GM12878 (cell line): ENCODE measurements at regions not wholly inside any gene's neighbourhood (a gene's known extent, or its start where the extent isn't known, plus 50 kb on each side); places are given as distances from the start of the nearest gene placed in this dataset.

ENCODE experiments used
- ATAC-seq: fragments of 200-7000 bp; cut with Tn5 transposase; 3 replicates; pipeline ENCODE4 v1.9.1; 2020; ENCODE audit warnings: mild to moderate bottlenecking, moderate library complexity
- BruUV-seq: library from RNA; stranded (reverse); fragments of 400-500 nt; replicated peaks from 2 replicates; lab custom pipeline; 2021; lab: Mats Ljungman, UMichigan
- CTCF ChIA-PET: fragments of 300-600 bp; sonication (Branson Sonifier 250); formaldehyde crosslinking; extraction: SDS; loops from one replicate; lab custom pipeline; 2021; ENCODE audit warnings: inconsistent platforms; lab: Yijun Ruan, JAX
- POLR2A ChIA-PET: fragments of 350-600 bp; formaldehyde crosslinking; extraction: SDS; loops from one replicate; lab custom pipeline; 2021; ENCODE audit warnings: inconsistent platforms; lab: Charles Lee
- RAD21 ChIA-PET: fragments of 300-600 bp; sonication (Branson Sonifier 250); formaldehyde crosslinking; loops from one replicate; lab custom pipeline; 2023; ENCODE audit warnings: antibody characterized with exemption; ENCODE audit not compliant: unreplicated experiment; lab: Charles Lee
- SMC1A ChIA-PET: fragments of 300-600 bp; sonication (Branson Sonifier 250); formaldehyde crosslinking; loops from one replicate; lab custom pipeline; 2023; ENCODE audit not compliant: unreplicated experiment, uncharacterized antibody; lab: Charles Lee
- DNase-seq: peaks from one replicate; pipeline ENCODE4 v3.0.0-alpha.2; 2011; ENCODE audit warnings: low read depth, low spot score
- FAIRE-seq: peaks from 3 replicates; lab custom pipeline; 2011; peaks lifted over from hg19 to GRCh38; lab: Jason Lieb, UNC
- H2AFZ ChIP-seq: 2 replicates; pipeline ENCODE4 v1.6.0; 2011; ENCODE audit warnings: low read depth, low read length, control low read depth; ENCODE audit not compliant: control insufficient read depth
- H3K27ac ChIP-seq: 2 replicates; pipeline ENCODE4 v1.5.1; 2011; ENCODE audit warnings: control low read depth; ENCODE audit not compliant: control insufficient read depth, insufficient read depth
- H3K27me3 ChIP-seq, 2 experiments: replicated peaks in 1 of 2; 2 replicates each; pipeline versions ENCODE4 v1.6.0 to v1.6.1; 2011; ENCODE audit warnings: low read length in 1 of 2; ENCODE audit not compliant: control insufficient read depth in 2 of 2, insufficient read depth in 2 of 2
- H3K36me3 ChIP-seq, 2 experiments: 2 replicates each; pipeline ENCODE4 v1.5.1; 2011; ENCODE audit warnings: low read length in 1 of 2; ENCODE audit not compliant: control insufficient read depth in 2 of 2, insufficient read depth in 2 of 2
- H3K4me1 ChIP-seq: 2 replicates; pipeline ENCODE4 v1.6.1; 2011; ENCODE audit warnings: mild to moderate bottlenecking, low read length, moderate library complexity, mixed read lengths; ENCODE audit not compliant: control insufficient read depth, insufficient read depth
- H3K4me2 ChIP-seq: 2 replicates; pipeline ENCODE4 v1.6.0; 2011; ENCODE audit warnings: control low read depth; ENCODE audit not compliant: control insufficient read depth, insufficient read depth
- H3K4me3 ChIP-seq: fragments of 200-600 bp; sonication (generic); 2 replicates; pipeline ENCODE4 v1.5.1; 2016
- H3K79me2 ChIP-seq: 2 replicates; pipeline ENCODE4 v1.6.0; 2011; ENCODE audit warnings: low read length; ENCODE audit not compliant: control insufficient read depth, insufficient read depth
- H3K9ac ChIP-seq: 2 replicates; pipeline ENCODE4 v1.8.0; 2011; ENCODE audit warnings: low read length, control low read depth, mixed read lengths; ENCODE audit not compliant: control insufficient read depth, insufficient read depth
- H3K9me3 ChIP-seq: replicated peaks from 3 replicates; pipeline ENCODE4 v1.5.1; 2011; ENCODE audit warnings: mild to moderate bottlenecking, low read length; ENCODE audit not compliant: control insufficient read depth, insufficient read depth
- H4K20me1 ChIP-seq: 2 replicates; pipeline ENCODE4 v1.6.0; 2011; ENCODE audit not compliant: control insufficient read depth, insufficient read depth
- ATF3 ChIP-seq: IDR thresholded peaks from 2 replicates; pipeline ENCODE4 v1.6.1; 2011; ENCODE audit warnings: low read depth, mild to moderate bottlenecking, low read length, moderate library complexity, borderline replicate concordance; ENCODE audit errors: extremely low read depth
- CBX3 ChIP-seq: fragments of 200-600 bp; sonication (generic); IDR thresholded peaks from 2 replicates; pipeline ENCODE4 v1.6.1; 2016; ENCODE audit warnings: low read depth, borderline replicate concordance
- SIN3A ChIP-seq: IDR thresholded peaks from 2 replicates; pipeline ENCODE4 v1.6.1; 2012; ENCODE audit warnings: low read depth, low read length, improper control_type of control experiment
- TCF3 ChIP-seq: IDR thresholded peaks from 2 replicates; pipeline ENCODE4 v1.6.1; 2012; ENCODE audit warnings: low read depth, mild to moderate bottlenecking, low read length, borderline replicate concordance; ENCODE audit not compliant: insufficient read depth
- WGBS: methylation state at CpG from one replicate; pipeline ENCODE4 v1.1.6; 2016; ENCODE audit warnings: low lambda C conversion rate; ENCODE audit not compliant: insufficient replicate concordance, insufficient coverage; ENCODE audit errors: missing lambda C conversion rate; 5-methylcytosine and 5-hydroxymethylcytosine counted together
- in situ Hi-C: fragments of 300-500 bp; cut with MboI; formaldehyde crosslinking; loops from 9 replicates; pipeline ENCODE4 v1.14.3; 2018; ENCODE audit warnings: mixed read lengths
- intact Hi-C: fragments of 100-400 bp; cut with micrococcal nuclease; formaldehyde crosslinking; loops from one replicate; pipeline ENCODE4 v1.14.2; 2022; ENCODE audit not compliant: unreplicated experiment

- no peak for TF ChIP-seq SIN3A
- TF ChIP-seq TCF3 = no peak
- CTCF ChIA-PET = interaction anchor here (0.7 kb wide), 1 partner anchor 137 kb away, joined by 3 read pairs; no protein-coding TSS in a partner anchor
- no TSS peak for BruUV-seq
- Histone ChIP-seq H3K9me3 (no peaks in the 10 kb centered on the region), H3K79me2 (no peaks in the 10 kb centered on the region), H3K4me1 (no peaks in the 10 kb centered on the region), H3K27ac (no peak overlapping the region), H3K4me3 (no peak overlapping the region), H3K9ac (no peak overlapping the region), H4K20me1 (no peaks in the 10 kb centered on the region), H2AFZ (no peak overlapping the region), H3K27me3 (peaks cover 2% of the 10 kb centered on the region in 2 experiments; a peak in 1 of 4 replicates), H3K4me2 (no peak overlapping the region), H3K36me3 (no peaks in the 10 kb centered on the region)
- SMC1A ChIA-PET = interaction anchor here (0.8 to 1.2 kb wide), 2 partner anchors 10 to 35 kb away, joined by 3 to 4 read pairs; no protein-coding TSS in a partner anchor
- intact Hi-C loops = no loop called here
- 10% methylated on average over 3 of the region's 3 CpGs for WGBS
- no peak for FAIRE-seq
- RAD21 ChIA-PET = interaction anchor here (1.0 kb wide), 1 partner anchor 13 kb away, joined by 3 read pairs; no protein-coding TSS in a partner anchor
- in situ Hi-C loops = no loop called here
- no peak for ATAC-seq
- POLR2A ChIA-PET = no interaction called here
- DNase-seq = no peak
Observed at GRCh38 chr1:87264976-87265375, 63.7 kb upstream of the LMO4 start.

- BruUV-seq = no TSS peak
Observed at GRCh38 chr1:87265786-87266185, 62.9 kb upstream of the LMO4 start.

More at GRCh38 chr1:87265786-87266185, 62.9 kb upstream of the LMO4 start:
- Histone ChIP-seq H3K27me3 (peaks cover 2% of the 10 kb centered on the region in 2 experiments; a peak in 1 of 4 replicates), H4K20me1 (no peaks in the 10 kb centered on the region), H3K36me3 (no peaks in the 10 kb centered on the region), H3K9ac (no peak overlapping the region), H3K4me3 (no peak overlapping the region), H3K4me2 (no peak overlapping the region), H3K9me3 (no peaks in the 10 kb centered on the region)
- CTCF ChIA-PET = no interaction called here
- in situ Hi-C loops (no loop called here), intact Hi-C loops (no loop called here)
- FAIRE-seq = no peak
- DNase-seq = no peak
- RAD21 ChIA-PET = no interaction called here
- POLR2A ChIA-PET = no interaction called here
- TF ChIP-seq CBX3 (no peak), ATF3 (no peak)
- TF ChIP-seq, all 136 proteins: peak for 0
- H3K27ac ChIP-seq = no peak overlapping the region
- no peak overlapping the region for H2AFZ ChIP-seq
- H3K4me1 ChIP-seq = no peaks in the 10 kb centered on the region
- 59% methylated on average over 3 of the region's 3 CpGs for WGBS
- ATAC-seq = no peak
- H3K79me2 ChIP-seq = no peaks in the 10 kb centered on the region
- SMC1A ChIA-PET = no interaction called here
